GM23338 (cell line): ENCODE measurements at regions not wholly inside any gene's neighbourhood (a gene's known extent, or its start where the extent isn't known, plus 50 kb on each side); places are given as distances from the start of the nearest gene placed in this dataset.

Experiments
- ATAC-seq: fragments of 200-7000 bp; cut with Tn5 transposase; 3 replicates; pipeline ENCODE4 v1.9.1; 2020
- DNase-seq: peaks from one replicate; pipeline ENCODE4 v3.0.0-alpha.2; 2015; ENCODE audit warnings: low spot score
- H2AFZ ChIP-seq: fragments of 200-600 bp; sonication (generic); 2 replicates; pipeline ENCODE4 v1.8.0; 2016; ENCODE audit warnings: antibody characterized with exemption, mild to moderate bottlenecking, moderate library complexity
- H3F3A ChIP-seq: fragments of 200-600 bp; sonication (generic); replicated peaks from 2 replicates; pipeline ENCODE4 v1.8.0; 2017; ENCODE audit warnings: antibody characterized with exemption, mixed run types, low read depth
- H3K27ac ChIP-seq: fragments of 200-600 bp; sonication (generic); 2 replicates; pipeline ENCODE4 v1.6.1; 2016; ENCODE audit warnings: low read depth
- H3K27me3 ChIP-seq: fragments of 200-600 bp; sonication (generic); 2 replicates; pipeline ENCODE4 v1.8.0; 2016; ENCODE audit warnings: mild to moderate bottlenecking, mixed run types, moderate library complexity; ENCODE audit not compliant: insufficient read depth
- H3K36me3 ChIP-seq: fragments of 200-600 bp; sonication (generic); 2 replicates; pipeline ENCODE4 v1.8.0; 2016; ENCODE audit warnings: mild to moderate bottlenecking; ENCODE audit not compliant: insufficient read depth
- H3K4me1 ChIP-seq: fragments of 200-600 bp; sonication (generic); 2 replicates; pipeline ENCODE4 v1.8.0; 2016; ENCODE audit warnings: mild to moderate bottlenecking, moderate library complexity; ENCODE audit not compliant: insufficient read depth
- H3K4me2 ChIP-seq: fragments of 200-600 bp; sonication (generic); 2 replicates; pipeline ENCODE4 v1.7.1; 2017; ENCODE audit warnings: mixed run types
- H3K4me3 ChIP-seq: fragments of 200-600 bp; sonication (generic); 2 replicates; pipeline ENCODE4 v1.6.1; 2016; ENCODE audit warnings: mixed run types
- H3K79me2 ChIP-seq: fragments of 200-600 bp; sonication (generic); replicated peaks from 2 replicates; pipeline ENCODE4 v1.8.0; 2017; ENCODE audit warnings: mild to moderate bottlenecking; ENCODE audit not compliant: insufficient read depth
- H3K9me2 ChIP-seq: fragments of 200-600 bp; sonication (generic); 2 replicates; pipeline ENCODE4 v1.8.0; 2017; ENCODE audit not compliant: insufficient read depth
- H4K20me1 ChIP-seq: fragments of 200-600 bp; sonication (generic); replicated peaks from 2 replicates; pipeline ENCODE4 v1.8.0; 2017; ENCODE audit warnings: mild to moderate bottlenecking; ENCODE audit not compliant: insufficient read depth
- H3K27ac Mint-ChIP-seq: 2 replicates; pipeline ENCODE4 v1.8.0; 2020; ENCODE audit warnings: inconsistent platforms, mild to moderate bottlenecking, moderate library complexity, mixed read lengths
- H3K27me3 Mint-ChIP-seq: 3 replicates; pipeline ENCODE4 v1.8.0; 2022; ENCODE audit warnings: low read depth, mild to moderate bottlenecking, moderate library complexity, mixed read lengths, inconsistent platforms; ENCODE audit not compliant: insufficient read depth, poor library complexity
- H3K36me3 Mint-ChIP-seq: 3 replicates; pipeline ENCODE4 v1.8.0; 2021; ENCODE audit warnings: low read depth, mild to moderate bottlenecking, inconsistent platforms, moderate library complexity, mixed read lengths
- H3K4me1 Mint-ChIP-seq: 3 replicates; pipeline ENCODE4 v1.8.0; 2020; ENCODE audit warnings: mild to moderate bottlenecking, inconsistent platforms, mixed read lengths
- H3K4me3 Mint-ChIP-seq: 3 replicates; pipeline ENCODE4 v1.8.0; 2021; ENCODE audit warnings: moderate library complexity, mild to moderate bottlenecking, inconsistent platforms, mixed read lengths
- H3K9me3 Mint-ChIP-seq: 3 replicates; pipeline ENCODE4 v1.8.0; 2020; ENCODE audit warnings: moderate library complexity, mild to moderate bottlenecking, inconsistent platforms, mixed read lengths
- CREB1 ChIP-seq: fragments of 250-450 bp; sonication (Bioruptor Pico); IDR thresholded peaks from 2 replicates; pipeline ENCODE4 v1.5.0; 2020; ENCODE audit warnings: low read depth, mild to moderate bottlenecking, moderate library complexity
- CTCF ChIP-seq, 2 experiments: fragments of 200-600 bp in 1 of 2; sonication (generic) in 1 of 2; conservative IDR thresholded peaks; 2 replicates each; pipeline versions ENCODE4 v1.5.1 to v1.6.1; 2016 to 2017; ENCODE audit warnings: antibody characterized with exemption in 2 of 2, low read depth in 2 of 2, mild to moderate bottlenecking in 2 of 2, moderate library complexity in 1 of 2
- ETS1 ChIP-seq: IDR thresholded peaks from 2 replicates; pipeline ENCODE4 v1.6.1; 2016; ENCODE audit warnings: antibody characterized with exemption
- EZH2 ChIP-seq: fragments of 200-600 bp; sonication (generic); IDR thresholded peaks from one replicate; pipeline ENCODE4 v1.8.0; 2017; ENCODE audit warnings: antibody characterized with exemption, mild to moderate bottlenecking, low read depth; ENCODE audit not compliant: unreplicated experiment
- EZH2phosphoT487 ChIP-seq: fragments of 200-600 bp; sonication (generic); IDR thresholded peaks from one replicate; pipeline ENCODE4 v1.8.1; 2018; ENCODE audit warnings: antibody characterized with exemption; ENCODE audit not compliant: unreplicated experiment
- JUNB ChIP-seq: IDR thresholded peaks from one replicate; pipeline ENCODE4 v1.6.1; 2016; ENCODE audit warnings: antibody characterized with exemption; ENCODE audit not compliant: unreplicated experiment
- NANOG ChIP-seq: IDR thresholded peaks from 2 replicates; pipeline ENCODE4 v1.6.1; 2016; ENCODE audit warnings: antibody characterized with exemption, borderline replicate concordance
- POLR2AphosphoS5 ChIP-seq: IDR thresholded peaks from 2 replicates; pipeline ENCODE4 v1.6.1; 2016; ENCODE audit warnings: antibody characterized with exemption, low read depth
- REST ChIP-seq: IDR thresholded peaks from one replicate; pipeline ENCODE4 v1.6.1; 2018; ENCODE audit warnings: antibody characterized with exemption; ENCODE audit not compliant: unreplicated experiment
- STAT1 ChIP-seq: IDR thresholded peaks from one replicate; pipeline ENCODE4 v1.6.1; 2016; ENCODE audit warnings: antibody characterized with exemption; ENCODE audit not compliant: unreplicated experiment
- ZNF114 ChIP-seq: fragments of 250-450 bp; sonication (Bioruptor Pico); IDR thresholded peaks from 2 replicates; pipeline ENCODE4 v1.5.0; 2020; ENCODE audit warnings: mild to moderate bottlenecking, moderate library complexity
- ZNF331 ChIP-seq: fragments of 250-450 bp; sonication (Bioruptor Pico); IDR thresholded peaks from 2 replicates; pipeline ENCODE4 v1.5.0; 2020; ENCODE audit warnings: low read depth, mild to moderate bottlenecking, moderate library complexity
- ZNF462 ChIP-seq: fragments of 250-450 bp; sonication (Bioruptor Pico); IDR thresholded peaks from 2 replicates; pipeline ENCODE4 v1.5.0; 2020; ENCODE audit warnings: mild to moderate bottlenecking, moderate library complexity

- Histone ChIP-seq H3K27ac (no peak overlapping the region), H2AFZ (no peak overlapping the region), H3F3A (no peaks in the 10 kb centered on the region), H4K20me1 (no peaks in the 10 kb centered on the region), H3K4me1 (no peaks in the 10 kb centered on the region), H3K36me3 (no peaks in the 10 kb centered on the region), H3K9me2 (no peaks in the 10 kb centered on the region), H3K27me3 (no peaks in the 10 kb centered on the region), H3K79me2 (no peaks in the 10 kb centered on the region), H3K4me3 (no peak overlapping the region), H3K4me2 (no peak overlapping the region)
- Mint-ChIP-seq H3K4me3 (no peak overlapping the region), H3K27me3 (no peaks in the 10 kb centered on the region), H3K4me1 (no peaks in the 10 kb centered on the region), H3K9me3 (no peaks in the 10 kb centered on the region), H3K36me3 (no peaks in the 10 kb centered on the region), H3K27ac (no peak overlapping the region)
- ATAC-seq: no peak
- TF ChIP-seq ETS1 (no peak), JUNB (no peak), EZH2 (no peak), ZNF114 (no peak), POLR2AphosphoS5 (no peak), CTCF (conservative IDR thresholded peaks at IDR 0.05; ENCODE audit: low read depth in 2 of 2) (no peak), NANOG (no peak), ZNF462 (no peak), CREB1 (CRISPR knock-in tag) (no peak), REST (no peak), ZNF331 (CRISPR knock-in tag) (no peak), EZH2phosphoT487 (no peak), STAT1 (no peak)
- DNase-seq: no peak
Measured at GRCh38 chr7:136171233-136171632, 194.1 kb upstream of the MTPN start.
